ENCODE measurements at regions not wholly inside any gene's neighbourhood (a gene's known extent, or its start where the extent isn't known, plus 50 kb on each side); places are given as distances from the start of the nearest gene placed in this dataset.

- TF ChIP-seq, protein P1, sequence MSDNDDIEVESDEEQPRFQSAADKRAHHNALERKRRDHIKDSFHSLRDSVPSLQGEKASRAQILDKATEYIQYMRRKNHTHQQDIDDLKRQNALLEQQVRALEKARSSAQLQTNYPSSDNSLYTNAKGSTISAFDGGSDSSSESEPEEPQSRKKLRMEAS (IDR thresholded peaks at IDR 0.05), result no peak
- no peak for TF ChIP-seq ASH2L (IDR thresholded peaks at IDR 0.05; ENCODE audit: low read length)
- no peak for TF ChIP-seq CTBP2 (IDR thresholded peaks at IDR 0.05; ENCODE audit: borderline replicate concordance, insufficient read depth, insufficient read length, low read length)
- no peak for TF ChIP-seq NRF1 (IDR thresholded peaks at IDR 0.05; ENCODE audit: low read depth, low read length)
- no peak for TF ChIP-seq KDM1A (IDR thresholded peaks at IDR 0.05; ENCODE audit: borderline replicate concordance, low read length)
- TF ChIP-seq SIX5 (IDR thresholded peaks at IDR 0.05; ENCODE audit: low read depth, low read length), result no peak
- TF ChIP-seq BCL11A (IDR thresholded peaks at IDR 0.05; ENCODE audit: low read depth in 2 of 2, low read length in 2 of 2), result no peak
- no peak for TF ChIP-seq ZNF274 (IDR thresholded peaks at IDR 0.05; ENCODE audit: borderline replicate concordance, extremely low read depth, low read length)
Observed at GRCh38 chr5:61948151-61948550, 357.9 kb upstream of the KIF2A start (continued).
